SK-N-MC (cell line): ENCODE measurements at regions not wholly inside any gene's neighbourhood (a gene's known extent, or its start where the extent isn't known, plus 50 kb on each side); places are given as distances from the start of the nearest gene placed in this dataset.

Source experiments
- DNase-seq: peaks from one replicate; pipeline ENCODE4 v3.0.0-alpha.2; 2011; ENCODE audit warnings: low read depth, low spot score
- H3K27ac ChIP-seq: fragments of 200-600 bp; sonication (generic); 2 replicates; pipeline ENCODE4 v1.5.1; 2016; ENCODE audit warnings: mixed run types
- H3K36me3 ChIP-seq: fragments of 200-600 bp; sonication (generic); 2 replicates; pipeline ENCODE4 v1.6.1; 2017; ENCODE audit warnings: antibody characterized with exemption, low read length, mixed read lengths; ENCODE audit not compliant: insufficient read depth
- H3K4me3 ChIP-seq: fragments of 200-600 bp; sonication (generic); 2 replicates; pipeline ENCODE4 v1.5.1; 2016
- H3K9ac ChIP-seq: fragments of 200-600 bp; sonication (generic); 2 replicates; pipeline ENCODE4 v1.8.0; 2017; ENCODE audit warnings: mixed run types, mixed read lengths; ENCODE audit not compliant: insufficient read length
- H3K9me3 ChIP-seq: fragments of 200-600 bp; sonication (generic); 2 replicates; pipeline ENCODE4 v1.6.1; 2017; ENCODE audit warnings: low read depth, mild to moderate bottlenecking, antibody characterized with exemption, low read length, moderate library complexity, mixed read lengths
- EZH2 ChIP-seq: fragments of 200-600 bp; sonication (generic); IDR thresholded peaks from one replicate; pipeline ENCODE4 v1.6.1; 2017; ENCODE audit warnings: antibody characterized with exemption
- FOXP2 ChIP-seq: optimal IDR thresholded peaks from 2 replicates; pipeline ENCODE3; 2011; ENCODE audit warnings: mild to moderate bottlenecking, moderate library complexity; ENCODE audit not compliant: insufficient read depth; ENCODE audit errors: extremely low read length, control extremely low read depth
- POLR2AphosphoS5 ChIP-seq: IDR thresholded peaks from 2 replicates; pipeline ENCODE4 v1.6.1; 2012; ENCODE audit warnings: mild to moderate bottlenecking, low read depth, low read length, borderline replicate concordance

DNA sequence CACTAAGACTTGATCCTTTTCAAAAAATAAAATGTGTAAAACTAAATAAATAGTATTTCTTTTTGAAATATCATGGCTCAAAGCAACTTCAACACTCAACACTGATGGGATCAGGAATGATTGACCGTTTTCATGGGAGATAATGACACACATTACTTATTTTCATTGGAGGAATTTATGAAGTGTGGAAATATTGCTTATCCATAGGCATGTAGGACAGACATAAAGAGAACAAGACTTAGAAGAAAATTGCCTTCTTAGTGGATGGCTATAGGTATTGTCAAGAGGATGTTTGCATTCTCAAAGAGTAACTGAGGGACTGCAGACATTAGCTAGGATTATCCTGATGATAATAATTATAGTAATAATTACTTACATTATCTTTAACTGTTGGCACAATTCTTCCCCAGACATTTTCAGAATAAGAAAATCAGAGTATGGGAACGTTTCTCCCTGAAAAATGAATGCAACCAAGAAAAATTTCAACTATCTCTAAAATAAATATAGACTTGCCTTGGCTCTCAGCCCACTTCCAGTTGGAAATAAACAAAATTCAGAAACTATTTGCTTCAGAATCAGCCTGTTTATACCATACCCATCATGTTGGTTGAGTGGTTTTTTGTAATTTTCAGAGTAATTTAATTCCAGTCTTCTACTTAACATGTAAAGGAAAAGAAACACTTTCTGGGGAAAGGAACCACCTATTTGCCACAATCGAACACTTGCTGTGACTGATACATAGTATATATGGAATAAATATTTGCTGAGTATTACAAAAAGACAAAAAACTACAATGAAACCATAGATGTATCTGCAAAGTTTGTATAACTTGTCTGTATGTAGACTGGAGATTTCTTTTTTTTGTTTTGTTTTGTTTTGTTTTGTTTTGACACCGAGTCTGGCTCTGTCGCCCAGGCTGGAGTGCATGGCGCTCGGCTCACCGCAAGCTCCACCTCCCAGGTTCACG lies 165.7 kb downstream of the TMX3 start:
- no peak for TF ChIP-seq POLR2AphosphoS5
- TF ChIP-seq FOXP2, result no peak
- no peak for TF ChIP-seq EZH2
- no peak for DNase-seq
- H3K4me3 ChIP-seq, result no peak overlapping the region
- no peaks in the 10 kb centered on the region for H3K36me3 ChIP-seq
- no peaks in the 10 kb centered on the region for H3K9me3 ChIP-seq
- H3K27ac ChIP-seq, result no peak overlapping the region
- no peak overlapping the region for H3K9ac ChIP-seq

DNA sequence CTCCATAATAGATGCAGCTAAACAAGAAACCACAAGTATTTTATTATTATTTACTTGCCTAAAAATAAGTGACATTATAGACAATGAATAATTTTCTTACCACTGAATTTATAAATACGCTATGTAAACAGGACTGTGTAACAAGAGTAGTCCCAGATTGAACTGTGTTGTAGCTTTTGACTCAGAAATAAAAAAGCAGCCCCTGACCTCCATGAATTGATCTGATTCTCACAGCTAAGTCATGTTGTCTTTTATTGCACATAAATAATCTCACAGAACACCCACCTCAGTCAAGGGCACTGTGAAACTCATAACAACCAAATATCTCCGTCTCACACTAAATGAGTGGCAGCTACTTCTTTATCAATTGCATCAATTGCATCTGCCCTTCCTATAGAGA lies 171.6 kb downstream of the TMX3 start:
- no peak for DNase-seq
- no peak overlapping the region for H3K4me3 ChIP-seq
- H3K27ac ChIP-seq, result no peak overlapping the region
- H3K36me3 ChIP-seq, result no peaks in the 10 kb centered on the region
- TF ChIP-seq FOXP2 (no peak), EZH2 (no peak), POLR2AphosphoS5 (no peak)
- H3K9ac ChIP-seq, result no peak overlapping the region
- H3K9me3 ChIP-seq, result no peaks in the 10 kb centered on the region

DNA sequence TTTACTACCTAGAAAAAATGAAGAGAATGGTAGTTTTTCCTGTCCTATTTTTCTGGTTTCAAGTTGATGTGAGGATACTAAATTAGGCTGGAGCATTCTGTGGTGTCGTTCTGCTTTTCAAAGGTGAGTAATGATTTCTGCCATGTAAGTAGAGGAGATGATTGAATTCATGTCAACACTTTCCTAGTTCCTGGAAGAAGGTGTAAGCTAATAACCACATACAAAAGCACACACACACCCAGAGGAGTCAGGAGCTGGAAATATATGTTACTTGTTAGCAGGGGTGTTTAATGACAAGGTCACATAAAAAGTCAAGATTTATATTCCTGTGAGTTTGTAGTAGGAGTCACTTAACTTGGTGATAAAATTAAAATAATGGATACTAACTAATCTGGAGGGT lies 172.1 kb downstream of the TMX3 start:
- no peak for TF ChIP-seq POLR2AphosphoS5
- no peak for TF ChIP-seq FOXP2
- no peak for TF ChIP-seq EZH2
- Histone ChIP-seq H3K27ac (no peak overlapping the region), H3K4me3 (no peak overlapping the region), H3K9ac (no peak overlapping the region), H3K36me3 (no peaks in the 10 kb centered on the region), H3K9me3 (no peaks in the 10 kb centered on the region)
- DNase-seq, result no peak

DNA sequence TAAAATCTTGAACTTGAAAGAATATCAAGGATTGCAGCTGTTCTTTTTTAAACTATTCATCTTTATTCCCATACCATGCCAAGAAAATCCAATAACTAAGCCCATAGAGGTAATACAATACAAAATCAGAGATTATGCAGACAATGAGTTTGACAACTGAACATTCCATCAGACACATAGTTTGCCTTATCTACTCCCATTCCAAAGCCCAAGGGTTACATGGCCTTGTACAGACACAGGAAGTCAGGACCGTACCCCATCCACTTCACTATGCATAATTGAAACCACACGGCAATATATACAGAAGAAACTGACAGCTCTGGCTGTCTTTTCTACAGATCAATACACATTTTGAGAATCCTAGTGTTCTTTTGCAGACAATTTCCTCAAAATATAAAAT lies 181.3 kb downstream of the TMX3 start:
- H3K9ac ChIP-seq, result no peak overlapping the region
- H3K9me3 ChIP-seq, result no peaks in the 10 kb centered on the region
- TF ChIP-seq FOXP2, result no peak
- no peak for TF ChIP-seq EZH2
- no peak for TF ChIP-seq POLR2AphosphoS5
- no peak overlapping the region for H3K4me3 ChIP-seq
- no peak for DNase-seq
- H3K36me3 ChIP-seq, result no peaks in the 10 kb centered on the region
- no peak overlapping the region for H3K27ac ChIP-seq

DNA sequence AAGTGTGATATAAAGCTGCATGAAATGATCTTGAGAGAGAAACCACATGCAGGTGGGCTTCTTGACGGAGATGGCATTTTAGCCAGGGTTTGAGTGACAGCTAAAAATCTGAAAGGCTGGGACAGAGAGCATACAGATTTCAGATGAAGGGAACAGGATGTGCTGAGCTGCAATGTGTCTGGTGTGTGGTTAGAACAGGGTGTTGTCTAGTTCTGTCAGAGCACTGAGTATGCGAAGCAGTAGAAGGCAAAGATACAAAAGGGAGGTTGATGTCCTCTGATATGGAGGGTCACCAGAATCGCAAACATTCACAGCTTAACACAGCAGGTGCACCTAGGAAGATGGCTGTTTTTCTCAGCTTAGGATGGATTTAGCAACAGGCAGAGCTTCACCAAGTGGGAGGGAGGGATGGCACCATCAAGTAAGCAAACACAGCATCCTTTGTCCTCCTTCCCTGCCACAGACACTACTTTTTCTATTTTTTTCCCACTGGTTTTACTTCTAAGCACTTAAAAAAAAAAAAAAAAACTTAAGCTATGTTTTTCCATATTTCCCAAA lies 182.5 kb downstream of the TMX3 start:
- DNase-seq, result no peak
- Histone ChIP-seq H3K9me3 (no peaks in the 10 kb centered on the region), H3K36me3 (no peaks in the 10 kb centered on the region), H3K27ac (no peak overlapping the region), H3K9ac (no peak overlapping the region), H3K4me3 (no peak overlapping the region)
- TF ChIP-seq FOXP2 (no peak), EZH2 (no peak), POLR2AphosphoS5 (no peak)

DNA sequence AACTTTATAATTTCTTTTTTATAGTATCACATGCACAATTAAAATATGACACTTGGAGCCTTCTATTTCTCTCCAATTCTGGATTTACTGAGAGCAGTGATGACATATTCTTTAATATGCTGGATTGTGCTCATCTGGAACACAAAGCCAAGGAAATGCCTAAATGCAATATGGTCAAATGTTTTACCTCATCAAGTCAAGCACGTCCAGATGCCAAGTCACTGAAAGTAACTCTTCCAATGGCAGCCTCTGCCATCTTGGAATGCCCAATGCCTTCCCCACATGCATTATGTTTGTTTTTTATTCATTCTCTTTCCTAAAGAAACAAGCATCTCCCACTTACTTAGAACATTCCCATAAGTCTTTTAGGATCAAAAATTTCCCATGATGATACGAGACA lies 189.8 kb downstream of the TMX3 start:
- H3K27ac ChIP-seq, result no peak overlapping the region
- H3K36me3 ChIP-seq, result no peaks in the 10 kb centered on the region
- H3K9me3 ChIP-seq, result no peaks in the 10 kb centered on the region
- H3K4me3 ChIP-seq, result no peak overlapping the region
- DNase-seq, result no peak
- TF ChIP-seq FOXP2, result no peak
- no peak for TF ChIP-seq EZH2
- no peak for TF ChIP-seq POLR2AphosphoS5
- H3K9ac ChIP-seq, result no peak overlapping the region

DNA sequence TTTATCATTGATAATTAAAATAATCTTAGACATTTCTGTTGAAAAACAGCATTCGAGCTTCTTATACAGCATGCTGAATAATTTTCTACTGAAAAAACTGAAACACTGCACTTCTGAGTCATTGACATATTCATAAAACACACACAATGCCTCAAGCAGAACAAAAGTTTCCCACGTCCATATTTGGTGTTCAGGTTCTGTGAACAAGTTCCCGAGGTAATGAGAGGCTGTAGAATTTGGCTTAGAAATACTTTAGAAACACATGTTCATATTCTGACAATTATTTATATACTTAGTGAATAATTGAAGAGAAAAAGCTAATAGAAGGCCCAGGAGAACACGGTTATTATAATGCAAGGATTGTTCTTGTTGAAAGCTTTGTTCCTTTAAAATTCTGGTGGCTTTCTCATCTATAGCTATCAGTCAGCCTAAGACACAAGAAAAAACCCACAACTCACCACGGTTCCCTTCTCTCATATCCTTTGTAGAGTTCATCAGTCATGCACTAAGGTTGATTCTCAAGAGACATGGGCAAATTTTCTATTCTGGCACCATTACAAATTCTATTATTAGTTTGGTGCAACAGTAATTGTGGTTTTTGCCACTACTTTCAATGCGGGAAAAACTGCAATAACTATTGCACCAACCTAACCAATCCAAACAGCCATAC lies 194.4 kb downstream of the TMX3 start:
- no peak overlapping the region for H3K27ac ChIP-seq
- no peak for DNase-seq
- no peak for TF ChIP-seq FOXP2
- TF ChIP-seq POLR2AphosphoS5, result no peak
- no peak for TF ChIP-seq EZH2
- no peaks in the 10 kb centered on the region; the same call in 1 of the 2 replicates for H3K9me3 ChIP-seq
- H3K36me3 ChIP-seq, result no peaks in the 10 kb centered on the region
- no peak overlapping the region for H3K9ac ChIP-seq
- H3K4me3 ChIP-seq, result no peak overlapping the region

DNA sequence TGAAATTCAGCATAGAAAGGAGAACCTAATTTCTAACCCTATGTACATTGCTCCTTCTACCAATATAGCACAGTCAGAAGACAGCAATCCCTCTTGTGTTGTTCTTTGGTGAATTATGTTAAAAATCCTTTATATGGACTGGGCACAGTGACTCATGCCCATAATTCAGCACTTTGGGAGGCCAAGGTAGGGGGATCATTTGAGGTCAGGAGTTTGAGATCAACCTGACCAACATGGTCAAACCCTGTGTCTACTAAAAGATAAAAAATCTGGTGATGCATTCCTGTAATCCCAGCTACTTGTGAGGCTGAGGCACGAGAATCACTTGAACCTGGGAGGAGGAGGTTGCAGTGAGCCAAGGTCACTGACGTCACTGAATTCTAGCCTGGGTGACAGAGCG lies 195.6 kb downstream of the TMX3 start:
- H3K9me3 ChIP-seq, result no peaks in the 10 kb centered on the region; the same call in 1 of the 2 replicates
- TF ChIP-seq FOXP2 (no peak), POLR2AphosphoS5 (no peak), EZH2 (no peak)
- no peak for DNase-seq

More for the DNA sequence above, 195.6 kb downstream of the TMX3 start:
- no peaks in the 10 kb centered on the region for H3K36me3 ChIP-seq
- no peak overlapping the region for H3K27ac ChIP-seq
- H3K9ac ChIP-seq, result no peak overlapping the region
- no peak overlapping the region for H3K4me3 ChIP-seq
